ENCODE measurements at regions not wholly inside any gene's neighbourhood (a gene's known extent, or its start where the extent isn't known, plus 50 kb on each side); places are given as distances from the start of the nearest gene placed in this dataset.

- TF ChIP-seq CTCF (IDR thresholded peaks at IDR 0.05) (no peak), POLR2AphosphoS5 (IDR thresholded peaks at IDR 0.05) (no peak), POLR2A (IDR thresholded peaks at IDR 0.05) (no peak)
Observed at GRCh38 chr14:22458737-22459136, 130.3 kb downstream of the DAD1 start.
